Endothelial cell (in vitro differentiated cells): ENCODE measurements at regions not wholly inside any gene's neighbourhood (a gene's known extent, or its start where the extent isn't known, plus 50 kb on each side); places are given as distances from the start of the nearest gene placed in this dataset.

Source experiments
- DNase-seq: peaks from one replicate; pipeline ENCODE4 v3.0.0; 2021; ENCODE audit warnings: low spot score
- H3K27ac Mint-ChIP-seq: one replicate; pipeline ENCODE4 v1.8.0; 2021; ENCODE audit warnings: mixed read lengths, inconsistent platforms; ENCODE audit not compliant: unreplicated experiment
- H3K27me3 Mint-ChIP-seq: one replicate; pipeline ENCODE4 v1.8.0; 2021; ENCODE audit warnings: mild to moderate bottlenecking, moderate library complexity, mixed read lengths, inconsistent platforms; ENCODE audit not compliant: unreplicated experiment
- H3K36me3 Mint-ChIP-seq: one replicate; pipeline ENCODE4 v1.8.0; 2021; ENCODE audit warnings: mild to moderate bottlenecking, low read depth, mixed read lengths, inconsistent platforms; ENCODE audit not compliant: unreplicated experiment
- H3K4me1 Mint-ChIP-seq: one replicate; pipeline ENCODE4 v1.8.0; 2021; ENCODE audit warnings: mild to moderate bottlenecking, mixed read lengths, inconsistent platforms; ENCODE audit not compliant: unreplicated experiment
- H3K4me3 Mint-ChIP-seq: one replicate; pipeline ENCODE4 v1.8.0; 2021; ENCODE audit warnings: mild to moderate bottlenecking, mixed read lengths, inconsistent platforms; ENCODE audit not compliant: unreplicated experiment
- H3K9me3 Mint-ChIP-seq: one replicate; pipeline ENCODE4 v1.8.0; 2021; ENCODE audit warnings: mixed read lengths, inconsistent platforms; ENCODE audit not compliant: unreplicated experiment
- CTCF ChIP-seq: fragments of 200-600 bp; sonication (generic); IDR thresholded peaks from one replicate; pipeline ENCODE4 v1.5.0; 2021; ENCODE audit warnings: antibody characterized with exemption; ENCODE audit not compliant: unreplicated experiment

- Mint-ChIP-seq H3K27me3 (peaks cover 3% of the 10 kb centered on the region), H3K4me1 (peaks cover 64% of the 10 kb centered on the region), H3K4me3 (no peak overlapping the region), H3K36me3 (no peaks in the 10 kb centered on the region), H3K9me3 (no peaks in the 10 kb centered on the region), H3K27ac (peak overlapping the region; percentile 99)
- DNase-seq: no peak
- no peak for TF ChIP-seq CTCF
These were observed 148.8 kb upstream of the TBL1XR1 start for GRCh38 chr3:177345973-177346503.

GRCh38 chr3:177346878-177347277, 149.6 kb upstream of the TBL1XR1 start:
- Mint-ChIP-seq H3K4me1 (peaks cover 62% of the 10 kb centered on the region), H3K36me3 (no peaks in the 10 kb centered on the region), H3K27me3 (peaks cover 3% of the 10 kb centered on the region), H3K27ac (peak overlapping the region; percentile 64), H3K9me3 (no peaks in the 10 kb centered on the region), H3K4me3 (no peak overlapping the region)
- TF ChIP-seq CTCF: no peak
- no peak for DNase-seq

GRCh38 chr3:177347611-177348010, 150.3 kb upstream of the TBL1XR1 start:
- peaks cover 59% of the 10 kb centered on the region for H3K4me1 Mint-ChIP-seq
- no peaks in the 10 kb centered on the region for H3K9me3 Mint-ChIP-seq
- no peaks in the 10 kb centered on the region for H3K36me3 Mint-ChIP-seq
- H3K4me3 Mint-ChIP-seq: no peak overlapping the region
- no peak for DNase-seq
- no peak for TF ChIP-seq CTCF
- peaks cover 3% of the 10 kb centered on the region for H3K27me3 Mint-ChIP-seq
- H3K27ac Mint-ChIP-seq: no peak overlapping the region

GRCh38 chr3:177348974-177349373, 151.7 kb upstream of the TBL1XR1 start:
- Mint-ChIP-seq H3K9me3 (no peaks in the 10 kb centered on the region), H3K4me3 (no peak overlapping the region), H3K4me1 (peaks cover 53% of the 10 kb centered on the region), H3K27ac (no peak overlapping the region), H3K36me3 (no peaks in the 10 kb centered on the region), H3K27me3 (peaks cover 8% of the 10 kb centered on the region)
- no peak for TF ChIP-seq CTCF
- no peak for DNase-seq

GRCh38 chr3:177349384-177349783, 152.1 kb upstream of the TBL1XR1 start:
- Mint-ChIP-seq H3K27ac (no peak overlapping the region), H3K27me3 (peaks cover 10% of the 10 kb centered on the region), H3K4me3 (no peak overlapping the region), H3K9me3 (no peaks in the 10 kb centered on the region), H3K36me3 (no peaks in the 10 kb centered on the region), H3K4me1 (peaks cover 53% of the 10 kb centered on the region)
- no peak for DNase-seq
- no peak for TF ChIP-seq CTCF
